HCT116 (cell line): ENCODE measurements at regions not wholly inside any gene's neighbourhood (a gene's known extent, or its start where the extent isn't known, plus 50 kb on each side); places are given as distances from the start of the nearest gene placed in this dataset.

Source experiments
- ATAC-seq: fragments of 200-7000 bp; cut with Tn5 transposase; 2 replicates; pipeline ENCODE4 v1.9.1; 2020; ENCODE audit warnings: mild to moderate bottlenecking, moderate library complexity
- BruUV-seq: library from RNA; stranded (reverse); fragments of 400-500 nt; replicated peaks from 2 replicates; lab custom pipeline; 2021; lab: Mats Ljungman, UMichigan
- CTCF ChIA-PET: fragments of 300-600 bp; sonication (Branson Sonifier 250); formaldehyde crosslinking; loops from one replicate; lab custom pipeline; 2021; ENCODE audit warnings: antibody characterized with exemption; lab: Charles Lee
- POLR2A ChIA-PET: fragments of 300-600, 350-600 bp; sonication (Branson Sonifier 250); formaldehyde crosslinking; loops from one replicate; lab custom pipeline; 2021; ENCODE audit warnings: antibody characterized with exemption; lab: Charles Lee
- RAD21 ChIA-PET, 2 experiments: fragments of 300-600 bp; sonication (Branson Sonifier 250); formaldehyde crosslinking; loops; one replicate each; lab custom pipeline; 2023; ENCODE audit warnings: low total read pairs in 2 of 2; ENCODE audit not compliant: uncharacterized antibody in 2 of 2, unreplicated experiment in 2 of 2, low non-redundant PET in 1 of 2; lab: Charles Lee
- DNase-seq: peaks from one replicate; pipeline ENCODE4 v3.0.0-alpha.2; 2010; ENCODE audit warnings: low read depth, low spot score
- H2AFZ ChIP-seq: fragments of 200-600 bp; shearing (Covaris generic), sonication (generic); 2 replicates; pipeline ENCODE4 v1.6.1; 2017; ENCODE audit warnings: low read depth, mixed run types, mixed read lengths, antibody characterized with exemption, low read length; ENCODE audit not compliant: poor library complexity, severe bottlenecking
- H3K27ac ChIP-seq: 2 replicates; pipeline ENCODE4 v1.5.1; 2012; ENCODE audit warnings: low read depth, low read length
- H3K27me3 ChIP-seq: fragments of 200-600 bp; sonication (generic); 2 replicates; pipeline ENCODE4 v1.6.1; 2016; ENCODE audit warnings: mixed run types, low read length, mixed read lengths; ENCODE audit not compliant: insufficient read depth
- H3K36me3 ChIP-seq, 2 experiments: fragments of 200-500 bp in 1 of 2; fragments of 200-600 bp in 1 of 2; sonication (Bioruptor generic) in 1 of 2; sonication (generic) in 1 of 2; 2 replicates each; pipeline versions ENCODE4 v1.5.1 to v1.6.1; 2014 to 2016; ENCODE audit warnings: low read length in 2 of 2, inconsistent platforms in 1 of 2, mixed read lengths in 1 of 2, mixed run types in 1 of 2; ENCODE audit not compliant: insufficient read depth in 2 of 2, control insufficient read depth in 1 of 2
- H3K4me1 ChIP-seq, 2 experiments: fragments of 200-600 bp in 1 of 2; sonication (generic) in 1 of 2; 2 replicates each; pipeline versions ENCODE4 v1.5.1 to v1.6.1; 2012 to 2017; ENCODE audit warnings: low read length in 2 of 2, inconsistent platforms in 1 of 2, mild to moderate bottlenecking in 1 of 2, mixed read lengths in 1 of 2, mixed run types in 1 of 2, moderate library complexity in 1 of 2; ENCODE audit not compliant: insufficient read depth in 2 of 2, control insufficient read depth in 1 of 2
- H3K4me2 ChIP-seq: fragments of 200-600 bp; sonication (generic); 2 replicates; pipeline ENCODE4 v1.6.1; 2017; ENCODE audit warnings: mixed run types, low read length, mixed read lengths
- H3K4me3 ChIP-seq, 2 experiments: fragments of 200-600 bp in 1 of 2; sonication (generic) in 1 of 2; replicated peaks in 1 of 2; 2 replicates each; pipeline ENCODE4 v1.5.1; 2011 to 2016; ENCODE audit warnings: low read length in 2 of 2, control low read depth in 1 of 2, low read depth in 1 of 2, mild to moderate bottlenecking in 1 of 2, mixed read lengths in 1 of 2, mixed run types in 1 of 2
- H3K79me2 ChIP-seq: fragments of 200-600 bp; sonication (generic); 2 replicates; pipeline ENCODE4 v1.6.1; 2017; ENCODE audit warnings: mild to moderate bottlenecking, mixed run types, low read length, moderate library complexity, mixed read lengths; ENCODE audit not compliant: insufficient read depth
- H3K9ac ChIP-seq: fragments of 200-600 bp; sonication (generic); 2 replicates; pipeline ENCODE4 v1.6.1; 2016; ENCODE audit warnings: low read length, mixed read lengths
- H3K9me2 ChIP-seq: fragments of 200-600 bp; sonication (generic), shearing (Covaris generic); 2 replicates; pipeline ENCODE4 v1.6.1; 2017; ENCODE audit warnings: mixed run types, mild to moderate bottlenecking, moderate library complexity; ENCODE audit not compliant: insufficient read depth
- H3K9me3 ChIP-seq, 2 experiments: fragments of 200-500 bp in 1 of 2; fragments of 200-600 bp in 1 of 2; sonication (Bioruptor generic) in 1 of 2; sonication (generic) in 1 of 2; 2 replicates each; pipeline ENCODE4 v1.6.1; 2014 to 2017; ENCODE audit warnings: low read length in 2 of 2, mixed read lengths in 2 of 2, inconsistent platforms in 1 of 2, low read depth in 1 of 2, mild to moderate bottlenecking in 1 of 2, mixed run types in 1 of 2, moderate library complexity in 1 of 2; ENCODE audit not compliant: control insufficient read depth in 1 of 2, insufficient read depth in 1 of 2
- H4K20me1 ChIP-seq: fragments of 200-600 bp; sonication (generic), shearing (Covaris generic); 2 replicates; pipeline ENCODE4 v1.6.1; 2017; ENCODE audit warnings: mixed run types, mild to moderate bottlenecking, moderate library complexity; ENCODE audit not compliant: insufficient read depth
- ATF3 ChIP-seq: IDR thresholded peaks from 2 replicates; pipeline ENCODE4 v1.6.1; 2012
- CBX3 ChIP-seq: IDR thresholded peaks from 2 replicates; pipeline ENCODE4 v1.6.1; 2012; ENCODE audit warnings: low read depth
- EGR1 ChIP-seq: IDR thresholded peaks from 2 replicates; pipeline ENCODE4 v1.6.1; 2012; ENCODE audit warnings: low read depth
- ELF1 ChIP-seq: IDR thresholded peaks from 2 replicates; pipeline ENCODE4 v1.6.1; 2012; ENCODE audit warnings: low read depth, borderline replicate concordance
- EZH2 ChIP-seq: fragments of 200-600 bp; sonication (generic); IDR thresholded peaks from 2 replicates; pipeline ENCODE4 v1.6.1; 2017; ENCODE audit warnings: antibody characterized with exemption, mixed run types
- EZH2phosphoT487 ChIP-seq: fragments of 200-600 bp; IDR thresholded peaks from 2 replicates; pipeline ENCODE4 v1.6.1; 2018; ENCODE audit warnings: antibody characterized with exemption, borderline replicate concordance
- FOSL1 ChIP-seq: IDR thresholded peaks from 2 replicates; pipeline ENCODE4 v1.6.1; 2012; ENCODE audit warnings: low read depth
- JUND ChIP-seq: IDR thresholded peaks from 2 replicates; pipeline ENCODE4 v1.6.1; 2012
- POLR2A ChIP-seq: IDR thresholded peaks from 2 replicates; pipeline ENCODE4 v1.7.0; 2011; ENCODE audit warnings: borderline replicate concordance; ENCODE audit not compliant: insufficient read depth, insufficient read length; ENCODE audit errors: extremely low read depth
- POLR2AphosphoS5 ChIP-seq: IDR thresholded peaks from 2 replicates; pipeline ENCODE4 v1.6.1; 2011; ENCODE audit warnings: mild to moderate bottlenecking, low read depth, low read length, moderate library complexity
- RAD21 ChIP-seq: IDR thresholded peaks from 2 replicates; pipeline ENCODE4 v1.6.1; 2012; ENCODE audit warnings: low read depth, mild to moderate bottlenecking
- SP1 ChIP-seq: IDR thresholded peaks from 2 replicates; pipeline ENCODE4 v1.6.1; 2012; ENCODE audit warnings: low read depth
- SRF ChIP-seq: IDR thresholded peaks from 2 replicates; pipeline ENCODE4 v1.6.1; 2012; ENCODE audit warnings: low read depth
- TCF7L2 ChIP-seq: IDR thresholded peaks from 2 replicates; pipeline ENCODE4 v1.7.0; 2011; ENCODE audit warnings: borderline replicate concordance, inconsistent platforms; ENCODE audit not compliant: insufficient read depth, insufficient read length; ENCODE audit errors: extremely low read depth
- YY1 ChIP-seq: IDR thresholded peaks from 2 replicates; pipeline ENCODE4 v1.6.1; 2011; ENCODE audit warnings: low read length, low read depth, moderate library complexity, mild to moderate bottlenecking; ENCODE audit not compliant: insufficient replicate concordance; ENCODE audit errors: extremely low read depth
- ZBTB33 ChIP-seq: IDR thresholded peaks from 2 replicates; pipeline ENCODE4 v1.6.1; 2011; ENCODE audit warnings: mild to moderate bottlenecking, low read length, moderate library complexity; ENCODE audit not compliant: insufficient replicate concordance; ENCODE audit errors: extremely low read depth
- ZNF274 ChIP-seq: fragments of 200-500 bp; sonication (Bioruptor generic); IDR thresholded peaks from 2 replicates; pipeline ENCODE4 v1.6.1; 2014; ENCODE audit warnings: mild to moderate bottlenecking, low read depth, low read length, inconsistent platforms
- intact Hi-C: fragments of 100-400 bp; cut with micrococcal nuclease; formaldehyde crosslinking; loops from 2 replicates; pipeline ENCODE4 v1.10.0; 2022
- TF ChIP-seq, protein P1 (sequence below): IDR thresholded peaks from 2 replicates; pipeline ENCODE4 v1.6.1; 2012; ENCODE audit warnings: low read depth

DNA sequence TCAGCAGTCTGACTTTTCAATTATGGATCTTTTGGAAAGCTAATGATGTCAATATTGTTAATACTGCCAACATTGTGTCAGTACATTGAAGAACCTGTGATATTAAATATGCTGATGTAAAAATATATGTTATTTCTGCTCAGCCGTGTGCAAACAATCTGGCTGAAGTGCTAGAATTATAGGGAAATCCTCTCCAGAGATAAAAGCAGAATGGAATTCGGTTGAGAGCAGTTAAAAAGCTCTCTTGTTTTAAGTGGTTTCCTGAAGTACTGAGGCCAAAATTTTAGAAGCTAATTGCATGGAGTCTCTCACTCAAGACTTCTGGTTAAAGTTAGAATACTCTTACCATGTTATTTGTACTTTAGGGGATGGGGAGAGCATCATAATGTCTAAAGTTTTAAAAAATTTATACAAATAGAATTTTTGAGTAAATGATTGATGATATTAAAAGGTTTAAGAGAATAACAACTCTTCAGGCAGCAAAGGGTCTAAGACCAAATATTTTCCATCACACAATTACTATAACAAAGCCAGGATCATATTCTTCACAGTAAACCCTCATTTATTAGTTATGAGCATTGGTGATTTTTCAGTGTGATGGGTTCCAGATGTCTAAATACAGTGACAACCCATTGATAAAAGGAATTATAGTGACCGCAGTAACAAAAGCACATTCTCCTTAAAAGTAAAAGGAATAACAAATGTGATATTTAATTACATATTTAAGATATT, 834.2 kb upstream of the CXADR start:
- intact Hi-C loops = no loop called here
- BruUV-seq = no TSS peak
- H3K27ac ChIP-seq = no peak overlapping the region
- H3K36me3 ChIP-seq = no peaks in the 10 kb centered on the region
- peaks cover 12 to 25% of the 10 kb centered on the region in 2 experiments; a peak in 2 of 4 replicates for H3K9me3 ChIP-seq
- ChIA-PET CTCF (no interaction called here), POLR2A (no interaction called here)
- DNase-seq (no peak), ATAC-seq (no peak)
- no peak overlapping the region for H3K4me3 ChIP-seq
- H3K79me2 ChIP-seq = no peaks in the 10 kb centered on the region
- no peak overlapping the region for H2AFZ ChIP-seq
- no peaks in the 10 kb centered on the region for H4K20me1 ChIP-seq
- TF ChIP-seq JUND = no peak
- TF ChIP-seq TCF7L2 = no peak
- no peak for TF ChIP-seq YY1
- no peak for TF ChIP-seq ZNF274
- no peak for TF ChIP-seq ELF1
- no peak for TF ChIP-seq POLR2AphosphoS5
- TF ChIP-seq ZBTB33 = no peak
- no peak for TF ChIP-seq EZH2phosphoT487
- no peak for TF ChIP-seq FOSL1
- no peak for TF ChIP-seq RAD21
- TF ChIP-seq POLR2A = no peak
- no peak for TF ChIP-seq EGR1
- TF ChIP-seq, protein P1, sequence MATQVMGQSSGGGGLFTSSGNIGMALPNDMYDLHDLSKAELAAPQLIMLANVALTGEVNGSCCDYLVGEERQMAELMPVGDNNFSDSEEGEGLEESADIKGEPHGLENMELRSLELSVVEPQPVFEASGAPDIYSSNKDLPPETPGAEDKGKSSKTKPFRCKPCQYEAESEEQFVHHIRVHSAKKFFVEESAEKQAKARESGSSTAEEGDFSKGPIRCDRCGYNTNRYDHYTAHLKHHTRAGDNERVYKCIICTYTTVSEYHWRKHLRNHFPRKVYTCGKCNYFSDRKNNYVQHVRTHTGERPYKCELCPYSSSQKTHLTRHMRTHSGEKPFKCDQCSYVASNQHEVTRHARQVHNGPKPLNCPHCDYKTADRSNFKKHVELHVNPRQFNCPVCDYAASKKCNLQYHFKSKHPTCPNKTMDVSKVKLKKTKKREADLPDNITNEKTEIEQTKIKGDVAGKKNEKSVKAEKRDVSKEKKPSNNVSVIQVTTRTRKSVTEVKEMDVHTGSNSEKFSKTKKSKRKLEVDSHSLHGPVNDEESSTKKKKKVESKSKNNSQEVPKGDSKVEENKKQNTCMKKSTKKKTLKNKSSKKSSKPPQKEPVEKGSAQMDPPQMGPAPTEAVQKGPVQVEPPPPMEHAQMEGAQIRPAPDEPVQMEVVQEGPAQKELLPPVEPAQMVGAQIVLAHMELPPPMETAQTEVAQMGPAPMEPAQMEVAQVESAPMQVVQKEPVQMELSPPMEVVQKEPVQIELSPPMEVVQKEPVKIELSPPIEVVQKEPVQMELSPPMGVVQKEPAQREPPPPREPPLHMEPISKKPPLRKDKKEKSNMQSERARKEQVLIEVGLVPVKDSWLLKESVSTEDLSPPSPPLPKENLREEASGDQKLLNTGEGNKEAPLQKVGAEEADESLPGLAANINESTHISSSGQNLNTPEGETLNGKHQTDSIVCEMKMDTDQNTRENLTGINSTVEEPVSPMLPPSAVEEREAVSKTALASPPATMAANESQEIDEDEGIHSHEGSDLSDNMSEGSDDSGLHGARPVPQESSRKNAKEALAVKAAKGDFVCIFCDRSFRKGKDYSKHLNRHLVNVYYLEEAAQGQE = no peak
- TF ChIP-seq SRF = no peak
- no peak for TF ChIP-seq EZH2
- TF ChIP-seq SP1 = no peak
- no peak for TF ChIP-seq ATF3
- TF ChIP-seq CBX3 = no peak
- TF ChIP-seq, all 23 proteins: peak for 0
- RAD21 ChIA-PET = no interaction called here
- no peak overlapping the region for H3K4me2 ChIP-seq
- H3K27me3 ChIP-seq = no peaks in the 10 kb centered on the region
- no peaks in the 10 kb centered on the region for H3K4me1 ChIP-seq
- H3K9me2 ChIP-seq = no peaks in the 10 kb centered on the region
- no peak overlapping the region for H3K9ac ChIP-seq
